ENCODE measurements at regions not wholly inside any gene's neighbourhood (a gene's known extent, or its start where the extent isn't known, plus 50 kb on each side); places are given as distances from the start of the nearest gene placed in this dataset.

DNA sequence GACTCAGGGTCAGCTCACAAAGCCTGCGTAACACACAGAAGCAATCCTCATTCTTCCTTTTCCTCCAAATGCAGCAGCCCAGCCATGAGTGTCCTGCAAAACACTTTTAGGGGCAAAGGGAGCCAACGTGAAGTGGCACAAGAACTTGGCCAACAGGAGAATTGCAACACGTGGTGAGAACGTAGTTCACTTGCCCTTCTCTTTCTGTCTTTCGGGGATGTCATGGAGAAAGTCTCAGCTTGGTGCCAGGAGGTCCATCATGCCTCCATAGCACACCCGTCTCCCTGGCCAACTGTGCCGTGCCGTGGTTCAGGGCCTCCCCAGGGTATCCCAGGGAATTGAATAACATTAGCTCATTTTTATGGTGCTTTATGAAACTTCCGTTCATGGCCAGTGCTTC is 98.5 kb upstream of the ANO1 start:
- H3K4me3 ChIP-seq (ENCODE audit: extremely low read depth in 1 of 4, insufficient read depth in 2 of 4, low read depth in 3 of 4, low read length in 4 of 4): no peak overlapping the region
- DNase-seq (ENCODE audit: low read depth in 1 of 2, low spot score in 2 of 2) (no peak), FAIRE-seq (no peak)
- no peak overlapping the region for H4K8ac ChIP-seq (ENCODE audit: extremely low read depth, insufficient read depth, low read length)
- POLR2A ChIA-PET (ENCODE audit: partially characterized antibody): interaction anchor here (1.5 kb wide), 1 partner anchor 103 kb away, joined by 3 read pairs; no protein-coding TSS in a partner anchor
- no peak overlapping the region for H3K14ac ChIP-seq (ENCODE audit: insufficient read length)
- peaks cover 5 to 24% (median 10%) of the 10 kb centered on the region in 4 experiments for H3K4me1 ChIP-seq (replicated peaks in 1 of 4; ENCODE audit: control insufficient read depth in 3 of 4, insufficient read depth in 4 of 4, low read length in 3 of 4)
- H2AK5ac ChIP-seq (ENCODE audit: low read depth, low read length): no peak overlapping the region
- no peaks in the 10 kb centered on the region for H3K9me3 ChIP-seq (ENCODE audit: insufficient read depth in 2 of 2, low read depth in 1 of 2, low read length in 1 of 2)
- H3K23me2 ChIP-seq (ENCODE audit: low read depth, low read length): no peaks in the 10 kb centered on the region
- no peak overlapping the region for H3K18ac ChIP-seq (ENCODE audit: extremely low read depth, low read length)
- H2BK20ac ChIP-seq (ENCODE audit: low read length): peak overlapping the region; percentile 5; the same call in 1 of the 2 replicates
- no peak overlapping the region for H2BK120ac ChIP-seq (replicated peaks; ENCODE audit: low read depth, low read length)
- no peaks in the 10 kb centered on the region for H4K20me1 ChIP-seq (replicated peaks in 1 of 2; ENCODE audit: control insufficient read depth in 1 of 2, insufficient read depth in 2 of 2, low read length in 2 of 2)
- H3K23ac ChIP-seq (ENCODE audit: insufficient read length): no peak overlapping the region
- WGBS, 2 experiments (ENCODE audit: extremely low coverage in 1 of 2, insufficient coverage in 1 of 2, insufficient read length in 1 of 2, insufficient replicate concordance in 2 of 2, low coverage in 1 of 2, low lambda C conversion rate in 2 of 2, missing lambda C conversion rate in 1 of 2): 85% methylated on average over 9 of the region's 9 CpGs; no CpG with 5 or more reads in 1 of the 2 experiments
- no peaks in the 10 kb centered on the region for H3K79me1 ChIP-seq (ENCODE audit: low read depth, low read length)
- TF ChIP-seq CREB1 (IDR thresholded peaks at IDR 0.05) (no peak), TEAD4 (IDR thresholded peaks at IDR 0.05; ENCODE audit: low read depth, low read length) (no peak)
- no peak overlapping the region for H4K91ac ChIP-seq (replicated peaks; ENCODE audit: insufficient read length, low read length)
- H3K4me2 ChIP-seq (ENCODE audit: insufficient read depth in 1 of 2, low read depth in 2 of 2, low read length in 2 of 2): no peak overlapping the region
- no peak overlapping the region for H2AFZ ChIP-seq (ENCODE audit: low read length)
- CTCF ChIA-PET (ENCODE audit: partially characterized antibody): interaction anchor here (0.6 to 8.3 kb wide), 8 partner anchors 9 to 217 kb away, joined by 3 to 54 read pairs (median 4); no protein-coding TSS in a partner anchor
- peaks cover 1 to 8% (median 5%) of the 10 kb centered on the region in 4 experiments for H3K27me3 ChIP-seq (replicated peaks in 1 of 4; ENCODE audit: control insufficient read depth in 3 of 4, extremely low read depth in 1 of 4, insufficient read depth in 3 of 4, low read length in 3 of 4)
- H2BK12ac ChIP-seq (ENCODE audit: low read depth, low read length): peak overlapping the region; percentile 54; the same call in 1 of the 2 replicates
- no peak overlapping the region for H3K4ac ChIP-seq (replicated peaks; ENCODE audit: insufficient read length, low read depth, low read length)
- H2BK5ac ChIP-seq (ENCODE audit: low read depth, low read length): no peak overlapping the region
- H3K56ac ChIP-seq (replicated peaks; ENCODE audit: insufficient read length, low read depth, low read length): no peak overlapping the region
- no peaks in the 10 kb centered on the region for H3K36me3 ChIP-seq (ENCODE audit: control insufficient read depth in 2 of 4, insufficient read depth in 4 of 4, low read length in 3 of 4)
- no peak overlapping the region for H3K27ac ChIP-seq (ENCODE audit: low read depth, low read length)
- H3K79me2 ChIP-seq (ENCODE audit: control insufficient read depth in 1 of 2, insufficient read depth in 2 of 2, low read length in 2 of 2): no peaks in the 10 kb centered on the region
- H3K9ac ChIP-seq (replicated peaks in 1 of 4; ENCODE audit: extremely low read depth in 1 of 4, low read depth in 3 of 4, low read length in 3 of 4): no peak overlapping the region
- peak overlapping the region; percentile 48; the same call in 1 of the 2 replicates for H2BK15ac ChIP-seq (ENCODE audit: low read length)
- H4K5ac ChIP-seq (ENCODE audit: insufficient read length, low read depth, low read length): no peak overlapping the region
